GM19468 (cell line): ENCODE measurements at regions not wholly inside any gene's neighbourhood (a gene's known extent, or its start where the extent isn't known, plus 50 kb on each side); places are given as distances from the start of the nearest gene placed in this dataset.
"Not testable (repeated sequence)": the region's sequence is repeated elsewhere in the genome, so short reads cannot be mapped to it uniquely, and the experiment has no call there.

Experiments used
- ATAC-seq: cut with Tn5 transposase; IDR thresholded peaks from one replicate; pipeline ENCODE4 v1.9.1; 2021; ENCODE audit warnings: mild to moderate bottlenecking, moderate library complexity, moderate number of reproducible peaks; ENCODE audit not compliant: unreplicated experiment; ENCODE audit errors: extremely low read depth

DNA sequence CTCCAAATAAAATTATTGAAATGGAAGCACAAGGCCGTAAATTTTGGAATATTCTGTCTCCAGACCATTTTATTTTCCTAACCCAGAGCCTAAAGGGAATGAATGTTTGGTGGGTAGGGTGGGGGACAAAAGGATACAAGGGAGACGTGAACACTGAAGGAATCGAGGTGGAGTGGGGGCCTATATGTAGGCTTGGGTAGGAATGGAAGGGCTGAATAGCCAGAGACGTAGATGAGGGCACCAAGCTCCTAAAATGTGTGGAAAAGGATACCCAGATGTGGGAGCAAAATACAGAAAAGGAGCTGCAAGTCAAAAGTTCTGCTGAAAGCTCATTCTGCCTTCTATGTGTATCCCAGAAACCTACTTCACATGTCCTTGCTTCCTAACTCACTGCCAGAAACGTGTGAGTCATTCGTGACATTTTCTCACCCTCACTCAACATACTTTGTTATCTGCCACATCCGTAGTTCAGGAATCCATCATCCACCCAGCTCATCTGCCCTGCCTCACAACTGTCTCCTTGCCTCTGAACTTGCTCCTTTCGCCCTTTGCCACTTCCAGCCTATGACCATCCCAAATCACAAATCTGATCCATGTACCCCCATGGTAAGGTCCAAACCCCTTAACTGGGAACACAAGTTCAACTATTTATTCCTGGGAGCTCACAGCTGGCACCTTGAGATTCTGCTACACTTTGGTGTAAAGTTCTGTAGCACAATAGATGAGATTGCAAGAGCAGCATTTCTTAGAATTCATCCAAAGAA is 84.1 kb upstream of the PRDX6 start:
- ATAC-seq, result no peak

- no peak for ATAC-seq
Observed at GRCh38 chr1:173393659-173394000, 83.5 kb upstream of the PRDX6 start.

GRCh38 chr1:173394813-173395212 is 82.3 kb upstream of the PRDX6 start:
- ATAC-seq, result not testable (repeated sequence)

DNA sequence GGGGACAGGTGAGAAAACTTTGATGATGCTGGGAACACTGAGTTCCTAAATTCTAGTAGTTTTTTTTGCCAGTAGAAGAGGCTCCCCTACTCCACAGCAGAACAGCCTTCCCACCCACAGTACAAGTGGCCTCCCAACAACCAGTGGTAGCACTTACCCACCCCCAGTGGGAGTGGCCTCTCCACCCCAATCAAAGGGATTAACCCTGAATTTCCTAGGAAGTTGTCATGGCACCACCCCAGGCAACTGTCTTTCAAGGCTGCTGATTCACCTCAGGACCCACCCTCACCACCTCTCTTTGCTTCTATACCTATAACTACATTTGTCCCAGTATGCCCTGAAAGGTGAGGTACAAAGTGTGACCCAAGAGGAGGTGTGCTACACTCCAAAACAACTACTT is 81.4 kb upstream of the PRDX6 start:
- ATAC-seq, result no peak

GRCh38 chr1:173400387-173400995 is 76.6 kb upstream of the PRDX6 start:
- no peak for ATAC-seq

DNA sequence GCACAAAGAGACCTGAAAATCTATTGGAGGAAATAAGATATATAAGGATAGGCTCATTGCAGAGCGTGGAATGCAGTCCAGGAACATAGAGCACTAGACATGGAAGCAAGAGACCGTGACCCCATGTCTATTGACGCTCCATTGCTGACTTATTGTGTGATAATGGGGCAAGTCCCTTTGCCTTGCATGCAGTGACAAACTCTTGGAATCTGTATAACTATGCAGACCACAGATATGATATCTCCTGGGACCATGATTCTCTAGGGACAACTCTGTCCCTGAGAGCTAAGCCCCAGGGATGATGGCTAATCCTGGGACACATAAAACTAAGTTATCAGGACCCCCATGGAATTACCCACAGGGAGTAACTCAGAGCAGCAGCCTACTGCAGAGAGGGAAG is 73.1 kb upstream of the PRDX6 start:
- ATAC-seq, result no peak

DNA sequence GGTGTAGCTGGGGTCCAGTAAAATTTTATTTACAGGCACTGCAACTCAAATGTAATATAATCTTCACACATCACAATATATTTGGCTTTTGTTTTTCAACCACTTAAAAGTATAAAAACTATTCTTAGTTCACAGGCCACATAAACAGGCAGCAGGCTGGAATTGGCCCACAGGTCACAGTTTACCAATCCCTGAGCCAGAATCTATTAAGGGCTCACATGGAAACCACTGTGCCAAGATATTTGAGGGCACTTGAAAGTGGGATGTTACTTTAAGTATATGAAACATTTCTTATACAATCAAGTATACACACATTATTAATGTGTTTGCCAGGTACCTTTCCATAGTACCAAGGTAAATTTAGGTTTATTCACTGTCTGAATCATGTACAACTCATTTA is 71.9 kb upstream of the PRDX6 start:
- no peak for ATAC-seq

DNA sequence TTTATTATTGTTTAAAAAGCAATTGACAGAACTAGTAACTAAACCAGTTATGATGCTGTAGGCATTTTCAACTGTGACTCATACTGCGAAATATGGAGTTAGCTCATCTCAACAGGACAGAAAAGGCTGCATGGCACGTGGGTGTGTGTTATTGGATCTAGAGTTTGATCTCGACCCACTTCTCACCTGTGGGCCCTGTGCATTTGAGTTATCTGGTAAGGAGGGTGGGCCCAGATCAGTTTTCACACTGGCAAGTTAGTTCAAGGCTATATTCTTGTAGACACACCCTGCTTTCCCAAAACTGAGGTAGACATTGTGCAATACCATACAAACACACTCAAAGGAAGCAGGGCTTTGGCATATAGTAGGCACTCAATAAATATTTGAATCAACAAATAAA is 71.3 kb upstream of the PRDX6 start:
- ATAC-seq, result no peak

DNA sequence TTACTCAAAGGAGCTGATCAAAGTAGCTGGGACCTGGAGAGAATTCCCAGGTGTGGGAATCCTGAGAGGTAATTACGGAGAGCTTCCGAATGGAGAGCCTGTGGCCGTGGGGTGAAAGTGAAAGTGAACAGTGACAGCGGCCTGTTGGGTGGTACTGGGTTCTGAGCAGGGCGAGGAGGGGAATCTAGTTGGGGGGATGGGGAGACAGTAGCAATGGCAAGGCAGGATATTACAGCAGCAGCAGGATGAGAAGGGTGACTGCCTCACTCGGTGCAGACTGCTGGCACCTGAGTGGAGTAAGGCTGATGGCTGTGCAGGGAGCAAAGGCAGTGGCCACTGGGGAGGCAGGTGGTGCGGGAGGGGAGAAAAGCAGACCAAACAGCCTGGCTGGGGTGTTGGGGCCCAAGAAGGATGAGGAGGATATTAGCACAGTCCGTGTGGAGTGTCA is 70.3 kb upstream of the PRDX6 start:
- no peak for ATAC-seq

DNA sequence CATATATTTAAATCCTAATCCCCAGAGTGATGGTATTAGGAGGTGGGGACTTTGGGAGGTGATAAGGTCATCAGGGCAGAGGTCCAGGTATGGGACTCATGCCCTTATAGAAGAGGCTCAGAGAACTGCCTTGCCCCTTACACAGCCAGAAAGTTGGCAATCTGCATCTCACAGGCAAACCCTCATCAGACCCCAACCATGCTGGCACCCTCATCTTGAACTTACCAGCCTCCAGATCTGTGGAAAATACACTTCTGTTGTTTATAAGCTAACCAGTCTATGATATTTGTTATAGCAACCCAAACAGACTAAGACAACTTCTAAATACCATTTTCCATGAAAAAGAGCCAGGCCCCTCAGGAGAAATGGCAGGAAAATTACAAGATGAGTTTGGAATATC is 69.3 kb upstream of the PRDX6 start:
- ATAC-seq, result no peak

DNA sequence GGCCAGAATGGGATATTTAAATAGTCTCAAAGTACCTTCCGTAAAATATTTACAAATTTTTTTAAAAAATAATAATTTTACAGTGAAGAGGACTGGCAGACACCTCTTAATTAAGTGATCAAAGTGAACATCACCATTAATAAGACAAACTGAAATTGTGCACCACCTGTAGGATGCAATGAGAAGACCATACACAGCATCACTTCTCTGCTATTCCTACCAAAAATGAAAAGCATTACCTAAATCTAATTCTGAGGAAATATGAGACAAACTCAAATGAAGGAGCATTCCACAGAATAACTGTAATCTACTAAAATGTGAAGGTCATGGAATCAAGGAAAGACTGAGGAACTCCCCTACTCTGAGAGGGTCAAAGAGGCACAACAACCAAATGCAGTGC is 68.2 kb upstream of the PRDX6 start:
- no peak for ATAC-seq

- ATAC-seq, result no peak
Observed at GRCh38 chr1:173409613-173410012, 67.5 kb upstream of the PRDX6 start.

DNA sequence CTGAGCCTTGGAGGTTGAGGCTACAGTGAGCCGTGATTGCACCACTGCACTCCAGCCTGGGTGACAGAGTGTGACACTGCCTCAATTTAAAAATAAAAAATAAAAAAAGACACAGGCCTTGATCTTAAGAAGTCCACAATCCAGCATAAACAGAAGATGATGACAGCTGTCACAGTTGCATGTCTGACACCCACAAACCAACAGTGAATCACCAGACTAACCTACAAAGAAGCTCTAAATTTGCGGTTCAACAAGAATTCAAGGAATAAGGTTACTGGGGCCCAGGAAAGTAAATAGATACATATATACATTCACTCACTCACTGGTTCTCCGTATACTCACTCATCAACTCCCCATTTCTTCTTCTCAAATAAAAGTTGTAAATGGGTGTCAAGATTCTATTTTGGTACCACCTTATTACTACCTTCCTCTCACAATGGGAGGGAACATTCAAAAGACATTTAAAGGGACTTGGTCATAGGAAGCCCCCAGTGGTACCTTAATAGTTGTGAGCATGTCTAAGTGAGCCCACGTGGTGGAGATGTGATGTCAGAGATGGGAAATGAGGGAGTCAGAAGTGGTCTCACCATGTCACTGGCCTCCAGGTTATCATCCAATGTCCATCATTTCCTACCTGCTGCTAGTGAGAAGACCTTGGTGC is 66.9 kb upstream of the PRDX6 start:
- ATAC-seq, result no peak

DNA sequence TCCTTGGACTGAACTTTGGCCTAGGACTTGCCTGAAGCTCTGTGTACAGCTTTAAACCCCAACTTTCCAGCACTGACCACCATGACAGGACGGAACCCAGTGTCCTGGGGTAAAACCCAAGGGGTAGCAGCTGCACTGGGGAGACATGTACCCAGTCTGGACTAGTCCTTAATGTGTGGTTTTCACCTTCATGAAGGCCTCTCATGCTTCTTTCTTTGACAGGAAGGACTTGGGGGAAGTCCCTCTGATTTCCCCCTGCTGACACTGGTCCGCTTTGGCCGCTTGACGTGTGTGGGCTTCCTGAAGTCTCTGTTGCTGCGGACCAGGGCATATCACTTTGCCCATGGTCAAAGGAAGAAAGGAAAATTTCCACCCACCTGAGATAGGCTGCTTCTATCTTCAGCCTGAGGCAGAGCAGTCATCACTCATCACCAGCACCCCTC is 66.3 kb upstream of the PRDX6 start:
- ATAC-seq, result peak; percentile 44

- ATAC-seq, result no peak
Observed at GRCh38 chr1:173411835-173412742, 65.0 kb upstream of the PRDX6 start.

DNA sequence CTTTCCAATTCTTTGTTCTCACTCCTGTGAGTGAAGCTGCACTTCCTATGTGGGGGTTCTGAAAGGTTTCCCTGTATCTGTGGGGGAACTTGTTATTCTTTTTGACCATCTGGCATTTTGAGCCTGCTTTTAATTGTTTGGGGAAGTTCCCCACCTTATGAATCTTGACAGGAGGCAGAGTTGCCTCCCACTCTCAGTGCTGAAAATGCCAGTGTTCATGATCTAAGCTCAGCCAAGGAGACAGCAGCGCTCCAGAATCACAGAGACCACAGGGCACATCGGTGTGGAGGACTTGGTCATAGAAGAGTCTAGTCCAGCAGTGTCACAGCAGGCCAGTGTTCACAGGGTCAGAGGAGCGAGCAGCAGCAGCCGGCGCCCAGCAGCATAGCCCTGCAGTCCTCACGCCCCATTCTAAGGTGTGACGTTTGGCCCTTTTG is 63.8 kb upstream of the PRDX6 start:
- ATAC-seq, result no peak

- ATAC-seq, result peak; percentile 9
Observed at GRCh38 chr1:173414136-173414535, 63.0 kb upstream of the PRDX6 start.

- ATAC-seq, result no peak
Observed at GRCh38 chr1:173414539-173415226, 62.5 kb upstream of the PRDX6 start.

GRCh38 chr1:173415490-173415889 is 61.6 kb upstream of the PRDX6 start:
- peak; percentile 10 for ATAC-seq

DNA sequence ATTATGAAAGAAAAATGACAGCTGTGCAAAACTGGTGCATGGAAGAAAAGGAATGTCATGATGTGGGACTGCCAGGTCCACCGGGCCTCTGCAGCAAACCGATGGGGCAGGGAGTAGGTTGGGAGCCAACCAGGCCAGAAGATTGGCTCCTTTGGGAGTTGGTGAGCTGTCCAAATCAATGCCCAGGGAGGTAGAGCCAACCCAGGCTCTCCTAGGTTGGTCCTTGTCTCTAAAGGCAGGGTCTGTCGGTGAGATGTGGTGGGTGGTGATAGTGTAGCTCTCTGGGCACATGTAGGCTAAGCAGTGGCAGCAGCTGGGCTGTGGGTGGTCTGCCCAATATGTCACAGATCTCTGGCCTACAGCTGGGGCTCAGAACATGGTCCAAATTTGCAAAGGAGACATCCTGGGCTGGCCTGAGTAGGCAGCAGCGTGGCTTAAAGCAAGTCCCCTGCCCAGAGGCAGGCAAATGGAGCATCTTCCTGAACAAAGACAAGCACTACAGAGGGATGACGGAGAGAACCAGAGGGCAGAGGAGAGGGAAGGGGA is 61.2 kb upstream of the PRDX6 start:
- ATAC-seq, result no peak
